ENCODE measurements at regions not wholly inside any gene's neighbourhood (a gene's known extent, or its start where the extent isn't known, plus 50 kb on each side); places are given as distances from the start of the nearest gene placed in this dataset.
"Not testable (repeated sequence)": the region's sequence is repeated elsewhere in the genome, so short reads cannot be mapped to it uniquely, and the experiment has no call there.

GRCh38 chr1:56265216-56265615 lies 314.1 kb downstream of the PLPP3 start:
- DNase-seq (ENCODE audit: low spot score) = no peak

GRCh38 chr1:56263908-56264307 lies 315.5 kb downstream of the PLPP3 start:
- no peak for DNase-seq (ENCODE audit: low spot score)

- no peak for DNase-seq (ENCODE audit: low spot score)
Measured at GRCh38 chr1:56258371-56258770, 321.0 kb downstream of the PLPP3 start.

GRCh38 chr1:56257726-56258125 lies 321.6 kb downstream of the PLPP3 start:
- no peak for DNase-seq (ENCODE audit: low spot score)

GRCh38 chr1:56256153-56257000 lies 323.0 kb downstream of the PLPP3 start:
- no peak for DNase-seq (ENCODE audit: low spot score)

- no peak for DNase-seq (ENCODE audit: low spot score)
Measured at GRCh38 chr1:56255516-56256152, 323.7 kb downstream of the PLPP3 start.

GRCh38 chr1:56254130-56254529 lies 325.2 kb downstream of the PLPP3 start:
- no peak for DNase-seq (ENCODE audit: low spot score)

- DNase-seq (ENCODE audit: low spot score) = no peak
Measured at GRCh38 chr1:56250809-56251208, 328.6 kb downstream of the PLPP3 start.

- no peak for DNase-seq (ENCODE audit: low spot score)
Measured at GRCh38 chr1:56249234-56249633, 330.1 kb downstream of the PLPP3 start.

- DNase-seq (ENCODE audit: low spot score) = no peak
Measured at GRCh38 chr1:56248138-56248537, 331.2 kb downstream of the PLPP3 start.

GRCh38 chr1:56246726-56247125 lies 332.6 kb downstream of the PLPP3 start:
- DNase-seq (ENCODE audit: low spot score) = not testable (repeated sequence)

- DNase-seq (ENCODE audit: low spot score) = no peak
Measured at GRCh38 chr1:56240400-56240799, 339.0 kb downstream of the PLPP3 start.

- no peak for DNase-seq (ENCODE audit: low spot score)
Measured at GRCh38 chr1:56237491-56238064, 341.8 kb downstream of the PLPP3 start.

GRCh38 chr1:56236688-56237087 lies 342.7 kb downstream of the PLPP3 start:
- DNase-seq (ENCODE audit: low spot score) = no peak

- DNase-seq (ENCODE audit: low spot score) = no peak
Measured at GRCh38 chr1:56235909-56236510, 343.4 kb downstream of the PLPP3 start.

- no peak for DNase-seq (ENCODE audit: low spot score)
Measured at GRCh38 chr1:56229186-56229585, 350.2 kb downstream of the PLPP3 start.

- no peak for DNase-seq (ENCODE audit: low spot score)
Measured at GRCh38 chr1:56227886-56228285, 351.5 kb downstream of the PLPP3 start.

- DNase-seq (ENCODE audit: low spot score) = no peak
Measured at GRCh38 chr1:56227401-56227800, 352.0 kb downstream of the PLPP3 start.

- DNase-seq (ENCODE audit: low spot score) = no peak
Measured at GRCh38 chr1:56225964-56226815, 353.2 kb downstream of the PLPP3 start.

- DNase-seq (ENCODE audit: low spot score) = no peak
Measured at GRCh38 chr1:56223968-56224367, 355.4 kb downstream of the PLPP3 start.

- DNase-seq (ENCODE audit: low spot score) = no peak
Measured at GRCh38 chr1:56222914-56223540, 356.3 kb downstream of the PLPP3 start.

Measured in CD4-positive, alpha-beta T cell treated with Interleukin-15 for 4 hours (primary cell).